Activated CD8-positive, alpha-beta T cell treated with anti-CD3 and anti-CD28 coated beads, Interleukin-2, amount 10 ng/mL, durations not matched to agents 7 days and 5 days (primary cell): ENCODE measurements at regions not wholly inside any gene's neighbourhood (a gene's known extent, or its start where the extent isn't known, plus 50 kb on each side); places are given as distances from the start of the nearest gene placed in this dataset.

ENCODE experiments used
- ATAC-seq: fragments of 150-1000 bp; cut with Tn5 transposase; one replicate; pipeline ENCODE4 v1.10.0; 2021; ENCODE audit warnings: moderate library complexity
- CTCF ChIA-PET: fragments of 350-600 bp; sonication (Branson Sonifier 250); formaldehyde crosslinking; loops from one replicate; lab custom pipeline; 2021; ENCODE audit warnings: antibody characterized with exemption; lab: Charles Lee
- POLR2A ChIA-PET: fragments of 350-600 bp; sonication (Branson Sonifier 250); formaldehyde crosslinking; loops from one replicate; lab custom pipeline; 2021; ENCODE audit warnings: antibody characterized with exemption; lab: Charles Lee
- DNase-seq: peaks from one replicate; pipeline ENCODE4 v3.0.0-alpha.2; 2020
- H3K27ac Mint-ChIP-seq: one replicate; pipeline ENCODE4 v1.8.0; 2021; ENCODE audit warnings: mild to moderate bottlenecking, mixed read lengths
- H3K27me3 Mint-ChIP-seq: one replicate; pipeline ENCODE4 v1.8.0; 2021; ENCODE audit warnings: low read depth, mixed read lengths
- H3K36me3 Mint-ChIP-seq: one replicate; pipeline ENCODE4 v1.8.0; 2021; ENCODE audit warnings: low read depth, mixed read lengths
- H3K4me1 Mint-ChIP-seq: one replicate; pipeline ENCODE4 v1.8.0; 2021; ENCODE audit warnings: low read depth, mixed read lengths
- H3K4me3 Mint-ChIP-seq: one replicate; pipeline ENCODE4 v1.8.0; 2021; ENCODE audit warnings: mild to moderate bottlenecking, mixed read lengths
- H3K9me3 Mint-ChIP-seq: one replicate; pipeline ENCODE4 v1.8.0; 2022; ENCODE audit warnings: mixed read lengths; ENCODE audit not compliant: insufficient read depth

DNA sequence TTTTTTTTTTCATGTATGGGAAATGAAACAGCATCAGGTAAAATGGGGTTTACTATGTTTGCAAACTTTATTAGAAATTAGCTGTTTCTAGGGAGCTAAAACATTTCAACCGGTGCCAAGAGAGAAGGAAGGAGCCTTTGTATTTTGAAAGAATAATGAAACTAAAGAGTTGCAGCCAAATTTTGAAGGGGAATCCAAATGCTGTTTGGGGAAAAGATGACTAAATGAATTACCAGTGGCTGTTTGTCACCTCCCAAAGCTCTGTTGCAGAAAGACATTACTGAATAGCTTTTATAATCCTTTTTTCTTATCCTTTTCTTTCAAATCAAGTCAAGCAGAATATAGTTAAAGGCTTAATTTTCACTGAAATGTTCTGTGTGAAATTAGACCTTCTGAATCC, 591.3 kb upstream of the ADGRL2 start:
- Mint-ChIP-seq H3K27me3 (no peaks in the 10 kb centered on the region), H3K4me3 (no peak overlapping the region), H3K9me3 (no peaks in the 10 kb centered on the region), H3K36me3 (no peaks in the 10 kb centered on the region), H3K27ac (no peak overlapping the region), H3K4me1 (no peaks in the 10 kb centered on the region)
- ChIA-PET POLR2A (no interaction called here), CTCF (no interaction called here)
- no peak for DNase-seq
- ATAC-seq: no peak

DNA sequence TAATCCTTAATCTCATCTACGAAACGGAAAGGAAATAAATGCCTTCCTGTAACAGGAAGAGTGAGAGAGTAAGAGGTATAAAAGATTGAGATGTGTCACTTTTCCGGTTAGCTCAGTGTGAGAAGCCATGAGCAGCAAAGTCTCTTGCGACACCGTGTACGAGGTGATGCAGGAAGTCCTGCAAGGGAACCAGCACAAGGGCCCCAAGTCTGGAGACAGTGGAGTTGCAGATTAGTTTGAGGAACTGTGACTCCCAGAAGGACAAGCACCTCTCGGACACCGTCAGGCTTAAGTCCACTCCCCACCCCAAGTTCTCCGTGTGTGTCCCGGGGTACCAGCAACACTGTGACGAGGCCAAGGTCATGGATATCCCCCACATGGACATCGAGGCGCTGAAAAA, 592.3 kb upstream of the ADGRL2 start:
- ATAC-seq (no peak), DNase-seq (no peak)
- Mint-ChIP-seq H3K9me3 (no peaks in the 10 kb centered on the region), H3K4me3 (no peak overlapping the region), H3K27ac (no peak overlapping the region), H3K36me3 (no peaks in the 10 kb centered on the region), H3K4me1 (no peaks in the 10 kb centered on the region), H3K27me3 (no peaks in the 10 kb centered on the region)
- CTCF ChIA-PET: no interaction called here
- POLR2A ChIA-PET: no interaction called here

GRCh38 chr1:81205956-81206355, 594.8 kb upstream of the ADGRL2 start:
- ATAC-seq: no peak
- H3K36me3 Mint-ChIP-seq: no peaks in the 10 kb centered on the region
- DNase-seq: no peak
- no peaks in the 10 kb centered on the region for H3K4me1 Mint-ChIP-seq
- H3K9me3 Mint-ChIP-seq: no peaks in the 10 kb centered on the region
- ChIA-PET CTCF (no interaction called here), POLR2A (no interaction called here)
- H3K27me3 Mint-ChIP-seq: no peaks in the 10 kb centered on the region
- H3K27ac Mint-ChIP-seq: no peak overlapping the region
- H3K4me3 Mint-ChIP-seq: no peak overlapping the region

DNA sequence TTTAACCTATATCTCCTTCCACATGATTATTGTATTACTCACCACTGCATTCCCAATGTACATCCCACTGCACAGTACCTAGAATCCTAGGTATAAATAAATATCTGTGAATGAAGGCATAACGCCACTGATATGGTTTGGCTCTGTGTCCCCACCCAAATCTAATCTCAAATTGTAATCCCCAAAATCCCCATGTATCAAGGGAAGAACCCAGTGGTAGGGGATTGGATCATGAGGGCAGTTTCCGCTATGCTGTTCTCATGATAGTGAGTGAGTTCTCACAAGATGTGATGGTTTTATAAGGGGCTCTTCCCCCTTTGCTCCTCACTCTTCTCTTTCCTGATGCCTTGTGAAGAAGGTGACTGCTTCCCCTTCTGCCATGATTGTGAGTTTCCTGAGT, 599.0 kb upstream of the ADGRL2 start:
- H3K27ac Mint-ChIP-seq: no peak overlapping the region
- CTCF ChIA-PET: no interaction called here
- H3K4me3 Mint-ChIP-seq: no peak overlapping the region
- POLR2A ChIA-PET: no interaction called here
- no peaks in the 10 kb centered on the region for H3K27me3 Mint-ChIP-seq
- no peak for DNase-seq
- H3K9me3 Mint-ChIP-seq: no peaks in the 10 kb centered on the region
- H3K4me1 Mint-ChIP-seq: no peaks in the 10 kb centered on the region
- ATAC-seq: no peak
- H3K36me3 Mint-ChIP-seq: no peaks in the 10 kb centered on the region

GRCh38 chr1:81197591-81197990, 603.1 kb upstream of the ADGRL2 start:
- Mint-ChIP-seq H3K4me1 (no peaks in the 10 kb centered on the region), H3K27ac (no peak overlapping the region), H3K36me3 (no peaks in the 10 kb centered on the region), H3K9me3 (no peaks in the 10 kb centered on the region), H3K4me3 (no peak overlapping the region), H3K27me3 (no peaks in the 10 kb centered on the region)
- POLR2A ChIA-PET: no interaction called here
- DNase-seq (no peak), ATAC-seq (no peak)
- CTCF ChIA-PET: no interaction called here

DNA sequence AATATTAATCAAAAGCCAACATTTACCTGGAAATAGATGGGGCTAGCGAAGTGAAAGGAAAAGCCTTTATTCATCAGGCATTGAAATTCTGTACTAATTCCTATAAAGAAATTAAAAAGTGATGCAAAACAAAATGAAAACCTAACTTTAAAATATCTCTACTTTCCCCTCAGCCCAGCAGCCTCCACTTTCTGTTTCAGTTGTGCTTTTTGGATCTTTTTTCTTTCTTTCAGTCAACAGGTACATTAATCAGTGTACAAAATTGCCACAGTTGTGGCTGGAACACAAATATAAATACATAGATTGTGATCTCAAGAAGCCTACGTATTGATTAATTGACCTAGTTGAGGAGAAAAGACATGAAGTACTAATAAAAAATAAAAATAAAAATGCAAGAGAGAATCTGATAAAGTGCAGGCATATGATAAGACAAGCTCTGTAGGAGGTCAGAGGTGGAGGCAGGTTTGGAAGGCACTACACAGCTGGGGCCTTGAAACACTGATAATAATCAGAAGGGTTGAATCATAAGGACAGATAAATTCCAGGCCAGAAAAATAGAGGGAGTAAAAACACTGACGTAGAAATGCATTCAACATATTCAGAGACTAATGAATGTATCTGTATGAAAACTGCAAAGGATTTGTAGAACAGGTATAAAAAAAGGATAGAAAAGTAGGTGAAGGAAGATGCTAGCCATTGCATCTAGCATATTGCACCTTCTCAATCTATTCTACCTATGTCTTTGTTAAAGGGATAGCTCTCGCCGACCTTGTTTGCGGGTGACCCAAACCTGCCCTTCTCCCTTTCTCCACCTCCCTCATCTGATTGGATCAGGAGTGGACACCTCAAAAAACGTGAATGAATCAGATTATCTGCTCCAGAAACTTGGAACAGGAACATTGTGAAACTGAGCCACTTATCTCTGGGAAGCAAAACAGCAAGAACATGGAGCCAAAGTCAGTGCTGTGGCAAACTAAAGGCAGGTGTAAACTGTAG, 607.8 kb upstream of the ADGRL2 start:
- no peak for DNase-seq
- Mint-ChIP-seq H3K27me3 (no peaks in the 10 kb centered on the region), H3K36me3 (no peaks in the 10 kb centered on the region), H3K4me3 (no peak overlapping the region), H3K27ac (no peak overlapping the region), H3K9me3 (peaks cover 4% of the 10 kb centered on the region), H3K4me1 (no peaks in the 10 kb centered on the region)
- ATAC-seq: no peak
- ChIA-PET CTCF (no interaction called here), POLR2A (no interaction called here)

GRCh38 chr1:81190003-81190402, 610.7 kb upstream of the ADGRL2 start:
- CTCF ChIA-PET: no interaction called here
- H3K27ac Mint-ChIP-seq: no peak overlapping the region
- H3K36me3 Mint-ChIP-seq: no peaks in the 10 kb centered on the region
- H3K27me3 Mint-ChIP-seq: no peaks in the 10 kb centered on the region
- no peak overlapping the region for H3K4me3 Mint-ChIP-seq
- H3K9me3 Mint-ChIP-seq: peaks cover 10% of the 10 kb centered on the region
- DNase-seq: no peak
- POLR2A ChIA-PET: no interaction called here
- no peak for ATAC-seq
- no peaks in the 10 kb centered on the region for H3K4me1 Mint-ChIP-seq

DNA sequence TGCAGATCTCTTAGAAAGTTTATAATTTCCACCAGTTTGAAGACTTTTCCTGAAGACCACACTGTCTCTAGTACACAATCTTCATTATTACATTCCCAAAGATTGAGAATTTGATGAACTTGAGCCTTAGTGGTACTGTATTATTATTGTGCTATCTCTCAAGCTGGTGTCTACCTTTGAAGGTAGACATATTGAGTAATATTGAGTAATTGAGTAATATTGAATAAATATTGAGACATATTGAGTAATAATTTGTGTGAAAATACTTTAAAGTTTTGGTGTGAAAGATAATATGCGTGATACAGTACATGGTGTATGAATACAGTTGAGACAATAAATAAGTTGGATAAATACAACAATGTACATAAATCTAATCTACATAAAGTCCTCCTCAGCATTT, 613.1 kb upstream of the ADGRL2 start:
- H3K27ac Mint-ChIP-seq: no peak overlapping the region
- no peak for DNase-seq
- no peak for ATAC-seq
- no peaks in the 10 kb centered on the region for H3K4me1 Mint-ChIP-seq
- ChIA-PET POLR2A (no interaction called here), CTCF (no interaction called here)
- H3K4me3 Mint-ChIP-seq: no peak overlapping the region
- H3K27me3 Mint-ChIP-seq: no peaks in the 10 kb centered on the region
- H3K36me3 Mint-ChIP-seq: no peaks in the 10 kb centered on the region
- peaks cover 16% of the 10 kb centered on the region for H3K9me3 Mint-ChIP-seq

GRCh38 chr1:81186261-81186660, 614.5 kb upstream of the ADGRL2 start:
- DNase-seq (no peak), ATAC-seq (no peak)
- H3K27me3 Mint-ChIP-seq: no peaks in the 10 kb centered on the region
- H3K9me3 Mint-ChIP-seq: peaks cover 18% of the 10 kb centered on the region
- CTCF ChIA-PET: no interaction called here
- H3K4me1 Mint-ChIP-seq: no peaks in the 10 kb centered on the region
- no peak overlapping the region for H3K4me3 Mint-ChIP-seq
- H3K36me3 Mint-ChIP-seq: no peaks in the 10 kb centered on the region
- POLR2A ChIA-PET: no interaction called here
- H3K27ac Mint-ChIP-seq: no peak overlapping the region

- peaks cover 15% of the 10 kb centered on the region for H3K9me3 Mint-ChIP-seq
- ChIA-PET POLR2A (no interaction called here), CTCF (no interaction called here)
- ATAC-seq (no peak), DNase-seq (no peak)
- H3K27ac Mint-ChIP-seq: no peak overlapping the region
- no peaks in the 10 kb centered on the region for H3K36me3 Mint-ChIP-seq
- no peaks in the 10 kb centered on the region for H3K4me1 Mint-ChIP-seq
- no peaks in the 10 kb centered on the region for H3K27me3 Mint-ChIP-seq
- H3K4me3 Mint-ChIP-seq: no peak overlapping the region
Observed at GRCh38 chr1:81183553-81183952, 617.2 kb upstream of the ADGRL2 start.

- ChIA-PET CTCF (no interaction called here), POLR2A (no interaction called here)
- no peak overlapping the region for H3K4me3 Mint-ChIP-seq
- no peaks in the 10 kb centered on the region for H3K4me1 Mint-ChIP-seq
- H3K27me3 Mint-ChIP-seq: no peaks in the 10 kb centered on the region
- no peak overlapping the region for H3K27ac Mint-ChIP-seq
- no peaks in the 10 kb centered on the region for H3K36me3 Mint-ChIP-seq
- ATAC-seq: no peak
- no peak for DNase-seq
- H3K9me3 Mint-ChIP-seq: peaks cover 15% of the 10 kb centered on the region
Observed at GRCh38 chr1:81183051-81183450, 617.7 kb upstream of the ADGRL2 start.

GRCh38 chr1:81179242-81179641, 621.5 kb upstream of the ADGRL2 start:
- Mint-ChIP-seq H3K9me3 (peaks cover 10% of the 10 kb centered on the region), H3K4me3 (no peak overlapping the region), H3K27ac (no peak overlapping the region), H3K4me1 (no peaks in the 10 kb centered on the region), H3K27me3 (no peaks in the 10 kb centered on the region), H3K36me3 (no peaks in the 10 kb centered on the region)
- no peak for DNase-seq
- ChIA-PET POLR2A (no interaction called here), CTCF (no interaction called here)
- ATAC-seq: no peak
